GM13976 (cell line): ENCODE measurements at regions not wholly inside any gene's neighbourhood (a gene's known extent, or its start where the extent isn't known, plus 50 kb on each side); places are given as distances from the start of the nearest gene placed in this dataset.

ENCODE experiments used
- DNase-seq: peaks from one replicate; pipeline ENCODE4 v3.0.0; 2012; ENCODE audit warnings: low spot score
- in situ Hi-C: fragments of 300-500 bp; cut with MboI; formaldehyde crosslinking; loops from one replicate; pipeline ENCODE4 v1.12.0; 2022; ENCODE audit warnings: low sequenced_read_pairs, mixed read lengths, inconsistent platforms; ENCODE audit not compliant: unreplicated experiment
- TF ChIP-seq, protein P1 (sequence below): IDR thresholded peaks from 2 replicates; pipeline ENCODE4 v1.5.1; 2012; ENCODE audit warnings: borderline replicate concordance, mild to moderate bottlenecking; ENCODE audit not compliant: insufficient read depth; ENCODE audit errors: extremely low read depth, missing control alignments, control extremely low read depth

DNA sequence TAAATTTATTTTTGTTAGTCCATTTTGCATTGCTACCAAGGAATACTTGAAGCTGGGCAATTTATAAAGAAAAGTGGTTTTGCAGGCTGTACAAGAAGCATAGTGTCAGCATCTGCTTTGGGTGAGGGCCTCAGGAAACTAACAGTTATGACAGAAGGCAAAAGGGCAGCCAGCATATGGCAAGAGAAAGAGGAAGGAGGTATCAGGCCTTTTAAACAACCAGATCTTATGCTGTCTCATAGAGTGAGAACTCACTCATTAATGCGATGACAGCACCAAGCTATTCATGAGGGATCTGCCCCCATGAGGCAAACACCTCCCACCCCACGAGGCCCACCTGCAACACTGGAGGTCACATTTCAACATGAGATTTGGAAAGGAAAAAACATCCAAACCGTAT lies 898.4 kb downstream of the KCNT2 start:
- in situ Hi-C loops: no loop called here
- TF ChIP-seq, protein P1, sequence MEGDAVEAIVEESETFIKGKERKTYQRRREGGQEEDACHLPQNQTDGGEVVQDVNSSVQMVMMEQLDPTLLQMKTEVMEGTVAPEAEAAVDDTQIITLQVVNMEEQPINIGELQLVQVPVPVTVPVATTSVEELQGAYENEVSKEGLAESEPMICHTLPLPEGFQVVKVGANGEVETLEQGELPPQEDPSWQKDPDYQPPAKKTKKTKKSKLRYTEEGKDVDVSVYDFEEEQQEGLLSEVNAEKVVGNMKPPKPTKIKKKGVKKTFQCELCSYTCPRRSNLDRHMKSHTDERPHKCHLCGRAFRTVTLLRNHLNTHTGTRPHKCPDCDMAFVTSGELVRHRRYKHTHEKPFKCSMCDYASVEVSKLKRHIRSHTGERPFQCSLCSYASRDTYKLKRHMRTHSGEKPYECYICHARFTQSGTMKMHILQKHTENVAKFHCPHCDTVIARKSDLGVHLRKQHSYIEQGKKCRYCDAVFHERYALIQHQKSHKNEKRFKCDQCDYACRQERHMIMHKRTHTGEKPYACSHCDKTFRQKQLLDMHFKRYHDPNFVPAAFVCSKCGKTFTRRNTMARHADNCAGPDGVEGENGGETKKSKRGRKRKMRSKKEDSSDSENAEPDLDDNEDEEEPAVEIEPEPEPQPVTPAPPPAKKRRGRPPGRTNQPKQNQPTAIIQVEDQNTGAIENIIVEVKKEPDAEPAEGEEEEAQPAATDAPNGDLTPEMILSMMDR: no peak
- DNase-seq: no peak

DNA sequence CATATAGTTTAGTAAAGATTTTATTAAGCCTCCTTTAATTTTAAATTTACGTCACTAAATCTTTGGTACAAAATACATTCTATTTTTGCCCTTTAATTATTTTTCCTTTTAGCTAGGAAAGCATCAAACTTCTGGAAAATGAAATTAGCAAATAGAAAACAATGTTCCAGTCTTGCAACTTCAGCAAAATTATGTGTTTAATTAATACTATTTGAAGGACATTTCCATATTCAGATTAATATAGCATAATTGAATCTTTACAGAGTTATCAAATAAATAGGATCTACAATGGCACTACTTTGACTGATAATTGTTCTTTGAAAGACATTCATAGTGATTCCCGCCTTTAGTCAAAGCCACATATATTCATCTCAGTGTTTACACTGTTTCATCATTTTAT lies 904.2 kb downstream of the KCNT2 start:
- DNase-seq: no peak
- in situ Hi-C loops: no loop called here
- TF ChIP-seq, protein P1: no peak

DNA sequence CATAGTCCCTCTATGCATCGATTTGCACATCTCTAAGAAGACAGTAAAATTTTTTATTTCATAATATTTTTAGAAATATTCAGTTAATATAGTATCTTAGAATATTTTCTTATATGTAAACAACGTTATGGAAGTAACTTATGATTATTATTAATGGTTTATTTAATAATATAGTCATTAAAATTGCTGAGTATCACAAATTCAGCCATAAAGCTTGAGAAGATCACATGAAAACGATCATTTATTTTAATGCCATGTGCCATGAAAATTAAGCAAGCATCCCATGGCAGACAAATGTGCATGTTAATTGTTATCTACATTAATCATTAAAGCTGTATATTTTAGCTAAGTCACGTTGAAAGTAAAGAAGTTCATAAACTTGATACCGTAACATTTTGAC lies 907.1 kb downstream of the KCNT2 start:
- DNase-seq: no peak
- in situ Hi-C loops: no loop called here
- TF ChIP-seq, protein P1: no peak

DNA sequence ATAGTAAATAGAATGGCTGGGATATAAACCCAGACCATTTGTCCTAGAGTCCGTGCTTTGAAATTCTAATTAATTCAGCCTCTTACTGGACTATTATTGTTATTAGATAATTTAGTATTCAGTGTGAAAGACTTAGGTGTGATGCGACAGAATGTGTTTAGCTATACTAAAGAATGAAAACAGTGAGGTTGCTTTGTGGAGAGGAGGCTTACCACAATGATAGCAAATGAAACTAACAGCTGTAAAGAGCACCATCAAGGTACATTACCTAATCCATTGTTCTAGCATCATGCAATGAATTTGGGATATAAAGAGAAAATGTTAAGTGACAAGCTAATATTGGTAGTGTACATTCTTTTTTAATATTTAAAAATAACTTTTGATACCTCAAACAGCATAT lies 911.1 kb downstream of the KCNT2 start:
- peak; percentile 44 for DNase-seq
- TF ChIP-seq, protein P1: no peak
- in situ Hi-C loops: no loop called here

DNA sequence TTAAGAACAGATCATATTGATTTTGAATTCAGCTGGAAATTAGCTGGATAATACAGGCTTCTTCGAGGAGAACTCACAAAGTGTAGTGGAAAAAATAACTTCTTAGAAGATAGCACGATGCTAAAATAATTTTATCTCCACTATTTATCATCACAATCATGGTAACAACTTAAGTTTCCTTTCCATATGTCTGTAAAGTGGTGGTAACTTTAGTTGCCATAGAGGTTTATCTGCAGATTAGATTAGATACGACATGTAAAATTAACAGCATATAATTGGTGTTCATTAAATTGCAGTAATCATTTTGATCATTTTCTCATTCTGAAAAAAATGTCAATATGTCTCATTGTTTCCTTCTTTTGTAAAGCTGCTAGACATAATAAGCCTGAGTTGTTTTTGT lies 921.5 kb downstream of the KCNT2 start:
- in situ Hi-C loops: no loop called here
- no peak for DNase-seq
- TF ChIP-seq, protein P1: no peak

DNA sequence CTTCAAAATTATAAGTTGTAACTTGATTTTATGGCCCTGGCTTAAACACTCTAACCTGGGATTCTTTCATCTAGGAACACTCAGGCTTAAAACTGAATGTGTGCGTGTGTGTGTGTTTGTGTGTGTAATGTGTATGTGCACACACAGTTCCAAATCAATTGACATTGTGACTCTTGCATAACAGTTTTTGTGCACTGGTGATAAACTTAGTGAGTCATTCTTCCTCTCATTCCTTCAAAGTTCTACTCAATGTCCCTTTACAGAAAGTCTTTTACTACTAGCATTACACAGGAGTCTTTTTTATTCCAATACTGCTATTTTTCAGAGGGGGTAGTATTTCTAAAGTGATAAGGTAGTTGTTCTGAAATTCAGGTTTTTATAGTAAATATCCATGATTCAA lies 943.6 kb downstream of the KCNT2 start:
- in situ Hi-C loops: no loop called here
- no peak for DNase-seq
- TF ChIP-seq, protein P1: no peak
